ENCODE measurements at regions not wholly inside any gene's neighbourhood (a gene's known extent, or its start where the extent isn't known, plus 50 kb on each side); places are given as distances from the start of the nearest gene placed in this dataset.

GRCh38 chr4:33088713-33089112, 2368.5 kb downstream of the PCDH7 start:
- DNase-seq: no peak
- no peaks in the 10 kb centered on the region for H3K36me3 Mint-ChIP-seq (ENCODE audit: low read depth)
- peaks cover 5% of the 10 kb centered on the region for H3K9me3 Mint-ChIP-seq
- no peaks in the 10 kb centered on the region for H3K4me1 Mint-ChIP-seq (ENCODE audit: low read depth)
- no peak overlapping the region for H3K4me3 Mint-ChIP-seq
- no peaks in the 10 kb centered on the region for H3K27me3 Mint-ChIP-seq (ENCODE audit: insufficient read depth)
- no peak for TF ChIP-seq CTCF (IDR thresholded peaks at IDR 0.05)
- H3K27ac Mint-ChIP-seq: no peak overlapping the region

- no peak for DNase-seq
- Mint-ChIP-seq H3K9me3 (peaks cover 5% of the 10 kb centered on the region), H3K27me3 (ENCODE audit: insufficient read depth) (no peaks in the 10 kb centered on the region), H3K27ac (no peak overlapping the region), H3K4me1 (ENCODE audit: low read depth) (no peaks in the 10 kb centered on the region), H3K36me3 (ENCODE audit: low read depth) (no peaks in the 10 kb centered on the region), H3K4me3 (no peak overlapping the region)
- no peak for TF ChIP-seq CTCF (IDR thresholded peaks at IDR 0.05)
Observed at GRCh38 chr4:33090910-33091309, 2370.7 kb downstream of the PCDH7 start.

GRCh38 chr4:33091961-33092360, 2371.8 kb downstream of the PCDH7 start:
- Mint-ChIP-seq H3K36me3 (ENCODE audit: low read depth) (no peaks in the 10 kb centered on the region), H3K27ac (no peak overlapping the region), H3K4me1 (ENCODE audit: low read depth) (no peaks in the 10 kb centered on the region), H3K27me3 (ENCODE audit: insufficient read depth) (no peaks in the 10 kb centered on the region), H3K4me3 (no peak overlapping the region), H3K9me3 (peaks cover 5% of the 10 kb centered on the region)
- no peak for DNase-seq
- TF ChIP-seq CTCF (IDR thresholded peaks at IDR 0.05): no peak

- no peak overlapping the region for H3K4me3 Mint-ChIP-seq
- no peak overlapping the region for H3K27ac Mint-ChIP-seq
- no peak for DNase-seq
- peaks cover 4% of the 10 kb centered on the region; the same call in 1 of the 2 replicates for H3K36me3 Mint-ChIP-seq (ENCODE audit: low read depth)
- H3K27me3 Mint-ChIP-seq (ENCODE audit: insufficient read depth): peaks cover 1% of the 10 kb centered on the region; the same call in 1 of the 2 replicates
- H3K4me1 Mint-ChIP-seq (ENCODE audit: low read depth): no peaks in the 10 kb centered on the region
- peaks cover 41% of the 10 kb centered on the region for H3K9me3 Mint-ChIP-seq
- no peak for TF ChIP-seq CTCF (IDR thresholded peaks at IDR 0.05)
Observed at GRCh38 chr4:33104273-33104672, 2384.1 kb downstream of the PCDH7 start.

- Mint-ChIP-seq H3K27ac (no peak overlapping the region), H3K9me3 (peaks cover 37% of the 10 kb centered on the region), H3K4me1 (ENCODE audit: low read depth) (no peaks in the 10 kb centered on the region), H3K27me3 (ENCODE audit: insufficient read depth) (peaks cover 1% of the 10 kb centered on the region; the same call in 1 of the 2 replicates), H3K36me3 (ENCODE audit: low read depth) (no peaks in the 10 kb centered on the region), H3K4me3 (no peak overlapping the region)
- TF ChIP-seq CTCF (IDR thresholded peaks at IDR 0.05): no peak
- no peak for DNase-seq
Observed at GRCh38 chr4:33107814-33108213, 2387.6 kb downstream of the PCDH7 start.

GRCh38 chr4:33111117-33111516, 2390.9 kb downstream of the PCDH7 start:
- Mint-ChIP-seq H3K9me3 (peaks cover 42% of the 10 kb centered on the region), H3K27ac (no peak overlapping the region), H3K36me3 (ENCODE audit: low read depth) (no peaks in the 10 kb centered on the region), H3K4me3 (no peak overlapping the region), H3K27me3 (ENCODE audit: insufficient read depth) (no peaks in the 10 kb centered on the region; the same call in 1 of the 2 replicates), H3K4me1 (ENCODE audit: low read depth) (no peaks in the 10 kb centered on the region)
- TF ChIP-seq CTCF (IDR thresholded peaks at IDR 0.05): no peak
- no peak for DNase-seq

All from HFFc6 (cell line).